ENCODE measurements at regions not wholly inside any gene's neighbourhood (a gene's known extent, or its start where the extent isn't known, plus 50 kb on each side); places are given as distances from the start of the nearest gene placed in this dataset.

- H3K9me2 ChIP-seq (ENCODE audit: insufficient read depth), result no peaks in the 10 kb centered on the region
- H3K79me2 ChIP-seq (ENCODE audit: insufficient read depth, low read length), result no peaks in the 10 kb centered on the region
- intact Hi-C loops (cut with micrococcal nuclease), result no loop called here
- TF ChIP-seq POLR2A (IDR thresholded peaks at IDR 0.05; ENCODE audit: borderline replicate concordance, extremely low read depth, insufficient read depth, insufficient read length) (no peak), ZNF274 (IDR thresholded peaks at IDR 0.05; ENCODE audit: low read depth, low read length) (no peak), REST (IDR thresholded peaks at IDR 0.05; ENCODE audit: low read depth) (no peak), CTCF (IDR thresholded peaks at IDR 0.05 in 2 of 3, conservative IDR thresholded peaks at IDR 0.05 in 1 of 3; ENCODE audit: borderline replicate concordance in 1 of 3, insufficient read depth in 1 of 3, low read depth in 2 of 3, low read length in 2 of 3) (no peak), CBX3 (IDR thresholded peaks at IDR 0.05; ENCODE audit: low read depth) (no peak), SIN3A (IDR thresholded peaks at IDR 0.05; ENCODE audit: low read depth) (no peak), POLR2AphosphoS5 (IDR thresholded peaks at IDR 0.05; ENCODE audit: low read depth, low read length) (no peak), MAX (IDR thresholded peaks at IDR 0.05) (no peak), EZH2phosphoT487 (IDR thresholded peaks at IDR 0.05; ENCODE audit: borderline replicate concordance) (no peak)
- TF ChIP-seq, protein P1, sequence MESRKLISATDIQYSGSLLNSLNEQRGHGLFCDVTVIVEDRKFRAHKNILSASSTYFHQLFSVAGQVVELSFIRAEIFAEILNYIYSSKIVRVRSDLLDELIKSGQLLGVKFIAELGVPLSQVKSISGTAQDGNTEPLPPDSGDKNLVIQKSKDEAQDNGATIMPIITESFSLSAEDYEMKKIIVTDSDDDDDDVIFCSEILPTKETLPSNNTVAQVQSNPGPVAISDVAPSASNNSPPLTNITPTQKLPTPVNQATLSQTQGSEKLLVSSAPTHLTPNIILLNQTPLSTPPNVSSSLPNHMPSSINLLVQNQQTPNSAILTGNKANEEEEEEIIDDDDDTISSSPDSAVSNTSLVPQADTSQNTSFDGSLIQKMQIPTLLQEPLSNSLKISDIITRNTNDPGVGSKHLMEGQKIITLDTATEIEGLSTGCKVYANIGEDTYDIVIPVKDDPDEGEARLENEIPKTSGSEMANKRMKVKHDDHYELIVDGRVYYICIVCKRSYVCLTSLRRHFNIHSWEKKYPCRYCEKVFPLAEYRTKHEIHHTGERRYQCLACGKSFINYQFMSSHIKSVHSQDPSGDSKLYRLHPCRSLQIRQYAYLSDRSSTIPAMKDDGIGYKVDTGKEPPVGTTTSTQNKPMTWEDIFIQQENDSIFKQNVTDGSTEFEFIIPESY (IDR thresholded peaks at IDR 0.05; ENCODE audit: extremely low read depth, insufficient replicate concordance, low read length), result no peak
- DNase-seq (ENCODE audit: low read depth, low spot score), result no peak
- H3K4me1 ChIP-seq (ENCODE audit: control insufficient read depth in 1 of 2, insufficient read depth in 2 of 2, low read length in 2 of 2), result no peaks in the 10 kb centered on the region
- no peak overlapping the region for H3K27ac ChIP-seq (ENCODE audit: low read depth, low read length)
- no peaks in the 10 kb centered on the region for H4K20me1 ChIP-seq (ENCODE audit: insufficient read depth)
- ChIA-PET CTCF (no interaction called here), RAD21 (ENCODE audit: low non-redundant PET in 1 of 2, low total read pairs in 2 of 2, uncharacterized antibody in 2 of 2, unreplicated experiment in 2 of 2) (no interaction called here), POLR2A (no interaction called here)
- no peak overlapping the region for H3K4me2 ChIP-seq (ENCODE audit: low read length)
- no peak for ATAC-seq
- H3K36me3 ChIP-seq (ENCODE audit: control insufficient read depth in 1 of 2, insufficient read depth in 2 of 2, low read length in 2 of 2), result no peaks in the 10 kb centered on the region
- H3K27me3 ChIP-seq (ENCODE audit: insufficient read depth, low read length), result peaks cover 12% of the 10 kb centered on the region
- no peak overlapping the region for H3K4me3 ChIP-seq (replicated peaks in 1 of 2; ENCODE audit: low read depth in 1 of 2, low read length in 2 of 2)
- no peak overlapping the region for H3K9ac ChIP-seq (ENCODE audit: low read length)
- no peaks in the 10 kb centered on the region for H3K9me3 ChIP-seq (ENCODE audit: control insufficient read depth in 1 of 2, insufficient read depth in 1 of 2, low read depth in 1 of 2, low read length in 2 of 2)
- no peak overlapping the region for H2AFZ ChIP-seq (ENCODE audit: low read depth, low read length, poor library complexity, severe bottlenecking)
- no TSS peak for BruUV-seq (replicated peaks)
These were observed 51.2 kb upstream of the PRKG1 start for GRCh38 chr10:51022933-51023585.
